Erythroblast (primary cell): ENCODE measurements at regions not wholly inside any gene's neighbourhood (a gene's known extent, or its start where the extent isn't known, plus 50 kb on each side); places are given as distances from the start of the nearest gene placed in this dataset.

ENCODE experiments used
- GATA1 ChIP-seq: IDR thresholded peaks from 2 replicates; pipeline ENCODE4 v1.6.1; 2011; ENCODE audit warnings: low read depth, mild to moderate bottlenecking, control low read depth, low read length, moderate library complexity
- POLR2A ChIP-seq: IDR thresholded peaks from 2 replicates; pipeline ENCODE4 v1.6.1; 2011; ENCODE audit warnings: mild to moderate bottlenecking, low read length

DNA sequence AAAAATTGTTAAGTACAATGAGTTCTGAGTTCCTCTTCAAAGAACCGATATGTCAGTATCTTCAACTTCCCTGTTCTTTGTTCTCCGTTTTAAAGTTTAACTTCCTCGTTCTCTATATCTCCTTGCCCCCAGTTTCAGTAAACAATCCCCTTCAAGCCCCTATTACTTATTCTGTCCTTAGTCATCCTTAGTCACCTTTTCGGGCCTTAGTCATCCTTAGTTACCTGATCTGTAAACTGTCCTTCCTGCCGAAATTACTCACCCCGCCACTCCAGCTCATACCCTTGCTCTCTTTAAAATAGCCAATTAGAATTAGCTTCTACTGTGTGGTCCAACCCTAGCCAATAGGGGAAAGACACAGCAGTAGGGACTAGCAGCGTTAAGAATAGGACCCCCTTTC, 1165.6 kb downstream of the NSUN3 start:
- TF ChIP-seq POLR2A: no peak
- TF ChIP-seq GATA1: no peak
